ENCODE measurements at regions not wholly inside any gene's neighbourhood (a gene's known extent, or its start where the extent isn't known, plus 50 kb on each side); places are given as distances from the start of the nearest gene placed in this dataset.

DNA sequence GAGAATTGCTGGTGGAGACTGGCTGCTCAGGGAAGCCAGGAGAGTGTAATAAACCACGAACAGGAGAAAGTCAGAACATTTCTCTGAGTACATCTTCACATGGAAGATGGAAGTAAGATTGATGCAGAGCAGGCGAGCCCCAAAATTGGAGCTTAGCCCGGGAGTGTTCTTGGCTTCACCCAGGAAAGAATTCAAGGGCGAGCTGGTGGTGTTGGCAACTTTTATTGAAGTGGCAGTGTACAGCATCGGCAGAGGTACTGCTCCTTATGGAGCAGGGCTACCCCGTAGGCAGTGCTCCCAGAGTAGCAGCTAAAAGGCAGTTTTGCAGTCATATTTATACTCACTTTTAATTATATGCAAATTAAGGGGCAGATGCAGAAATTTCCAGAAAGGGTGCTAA is 281.4 kb upstream of the MEX3C start:
- DNase-seq (ENCODE audit: low read depth in 1 of 2, low spot score in 1 of 2) = no peak
- Histone ChIP-seq H3K27ac (replicated peaks) (no peak overlapping the region), H3K4me3 (replicated peaks; ENCODE audit: insufficient read depth, low read length) (no peak overlapping the region), H3K27me3 (ENCODE audit: insufficient read depth, poor library complexity, severe bottlenecking) (peaks cover 5% of the 10 kb centered on the region)
- TF ChIP-seq, protein P1, sequence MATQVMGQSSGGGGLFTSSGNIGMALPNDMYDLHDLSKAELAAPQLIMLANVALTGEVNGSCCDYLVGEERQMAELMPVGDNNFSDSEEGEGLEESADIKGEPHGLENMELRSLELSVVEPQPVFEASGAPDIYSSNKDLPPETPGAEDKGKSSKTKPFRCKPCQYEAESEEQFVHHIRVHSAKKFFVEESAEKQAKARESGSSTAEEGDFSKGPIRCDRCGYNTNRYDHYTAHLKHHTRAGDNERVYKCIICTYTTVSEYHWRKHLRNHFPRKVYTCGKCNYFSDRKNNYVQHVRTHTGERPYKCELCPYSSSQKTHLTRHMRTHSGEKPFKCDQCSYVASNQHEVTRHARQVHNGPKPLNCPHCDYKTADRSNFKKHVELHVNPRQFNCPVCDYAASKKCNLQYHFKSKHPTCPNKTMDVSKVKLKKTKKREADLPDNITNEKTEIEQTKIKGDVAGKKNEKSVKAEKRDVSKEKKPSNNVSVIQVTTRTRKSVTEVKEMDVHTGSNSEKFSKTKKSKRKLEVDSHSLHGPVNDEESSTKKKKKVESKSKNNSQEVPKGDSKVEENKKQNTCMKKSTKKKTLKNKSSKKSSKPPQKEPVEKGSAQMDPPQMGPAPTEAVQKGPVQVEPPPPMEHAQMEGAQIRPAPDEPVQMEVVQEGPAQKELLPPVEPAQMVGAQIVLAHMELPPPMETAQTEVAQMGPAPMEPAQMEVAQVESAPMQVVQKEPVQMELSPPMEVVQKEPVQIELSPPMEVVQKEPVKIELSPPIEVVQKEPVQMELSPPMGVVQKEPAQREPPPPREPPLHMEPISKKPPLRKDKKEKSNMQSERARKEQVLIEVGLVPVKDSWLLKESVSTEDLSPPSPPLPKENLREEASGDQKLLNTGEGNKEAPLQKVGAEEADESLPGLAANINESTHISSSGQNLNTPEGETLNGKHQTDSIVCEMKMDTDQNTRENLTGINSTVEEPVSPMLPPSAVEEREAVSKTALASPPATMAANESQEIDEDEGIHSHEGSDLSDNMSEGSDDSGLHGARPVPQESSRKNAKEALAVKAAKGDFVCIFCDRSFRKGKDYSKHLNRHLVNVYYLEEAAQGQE (IDR thresholded peaks at IDR 0.05; ENCODE audit: insufficient replicate concordance, low read depth) = no peak
- TF ChIP-seq GABPA (IDR thresholded peaks at IDR 0.05; ENCODE audit: low read depth) = no peak
- TF ChIP-seq, protein P2, sequence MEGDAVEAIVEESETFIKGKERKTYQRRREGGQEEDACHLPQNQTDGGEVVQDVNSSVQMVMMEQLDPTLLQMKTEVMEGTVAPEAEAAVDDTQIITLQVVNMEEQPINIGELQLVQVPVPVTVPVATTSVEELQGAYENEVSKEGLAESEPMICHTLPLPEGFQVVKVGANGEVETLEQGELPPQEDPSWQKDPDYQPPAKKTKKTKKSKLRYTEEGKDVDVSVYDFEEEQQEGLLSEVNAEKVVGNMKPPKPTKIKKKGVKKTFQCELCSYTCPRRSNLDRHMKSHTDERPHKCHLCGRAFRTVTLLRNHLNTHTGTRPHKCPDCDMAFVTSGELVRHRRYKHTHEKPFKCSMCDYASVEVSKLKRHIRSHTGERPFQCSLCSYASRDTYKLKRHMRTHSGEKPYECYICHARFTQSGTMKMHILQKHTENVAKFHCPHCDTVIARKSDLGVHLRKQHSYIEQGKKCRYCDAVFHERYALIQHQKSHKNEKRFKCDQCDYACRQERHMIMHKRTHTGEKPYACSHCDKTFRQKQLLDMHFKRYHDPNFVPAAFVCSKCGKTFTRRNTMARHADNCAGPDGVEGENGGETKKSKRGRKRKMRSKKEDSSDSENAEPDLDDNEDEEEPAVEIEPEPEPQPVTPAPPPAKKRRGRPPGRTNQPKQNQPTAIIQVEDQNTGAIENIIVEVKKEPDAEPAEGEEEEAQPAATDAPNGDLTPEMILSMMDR (IDR thresholded peaks at IDR 0.05; ENCODE audit: insufficient read depth, low read length) = no peak
- TF ChIP-seq SPI1 (IDR thresholded peaks at IDR 0.05; ENCODE audit: borderline replicate concordance, low read depth) = no peak
- TF ChIP-seq POLR2AphosphoS5 (IDR thresholded peaks at IDR 0.05; ENCODE audit: low read depth) = no peak

DNA sequence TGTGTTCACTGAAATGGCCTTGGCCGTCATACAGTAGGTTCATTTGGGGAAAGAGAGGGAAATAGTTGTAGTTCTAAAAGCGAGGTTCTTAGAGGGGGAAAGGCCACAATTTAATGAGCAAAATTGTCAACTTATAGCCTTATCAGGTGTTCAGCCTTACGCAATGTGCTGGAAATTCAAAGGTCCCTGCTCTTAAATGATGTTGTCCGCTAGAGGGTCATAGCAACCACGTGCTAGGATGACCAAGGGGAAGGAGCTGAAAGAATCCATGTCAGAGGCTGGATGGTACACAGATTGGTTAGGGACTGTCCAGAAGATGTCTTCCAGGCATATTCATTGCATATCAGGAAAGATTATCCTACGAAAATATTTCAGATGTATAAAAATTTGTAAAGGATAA is 282.3 kb upstream of the MEX3C start:
- no peak for DNase-seq (ENCODE audit: low read depth in 1 of 2, low spot score in 1 of 2)

DNA sequence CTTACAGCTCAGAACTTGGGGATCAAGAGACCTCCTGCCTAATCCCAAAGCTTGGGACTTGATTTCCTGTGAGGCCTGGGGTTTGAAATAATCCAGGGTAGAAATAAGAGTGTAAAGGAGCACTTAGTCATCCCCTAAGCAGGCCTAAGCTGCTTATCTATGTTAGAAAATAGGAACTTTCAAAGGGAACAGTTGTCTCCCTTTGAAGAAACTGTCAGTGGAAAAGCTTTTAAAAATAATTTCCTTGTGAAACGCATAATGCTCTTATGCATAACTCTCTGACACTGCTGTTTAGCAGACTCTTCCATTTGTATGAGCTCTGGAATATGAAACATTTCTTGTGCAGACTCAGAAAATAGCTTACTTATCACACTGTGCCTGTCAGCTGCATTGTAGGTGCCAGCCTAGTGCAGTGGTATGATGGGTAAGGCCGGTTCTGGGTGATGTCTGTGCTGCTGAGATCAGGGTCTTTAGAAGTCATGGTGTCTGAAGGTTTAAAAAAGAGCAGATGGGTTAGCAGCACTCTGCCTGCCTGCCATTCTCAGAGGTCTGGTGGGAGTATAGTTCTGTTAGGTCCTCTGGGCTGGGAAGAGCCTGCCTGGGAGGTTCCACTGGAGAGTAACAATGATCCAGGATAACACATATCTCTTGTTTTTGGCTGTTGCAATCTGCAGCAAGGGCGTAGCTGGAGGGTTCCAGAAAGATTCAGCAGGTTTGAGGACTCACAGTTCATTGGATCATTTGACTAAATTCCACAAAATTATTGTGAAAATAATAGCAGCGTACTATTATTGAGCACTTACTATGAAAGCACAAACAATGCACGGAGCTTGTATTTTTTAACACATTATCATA is 283.2 kb upstream of the MEX3C start:
- TF ChIP-seq GABPA (IDR thresholded peaks at IDR 0.05; ENCODE audit: low read depth) = no peak
- TF ChIP-seq, protein P1 (IDR thresholded peaks at IDR 0.05; ENCODE audit: insufficient replicate concordance, low read depth) = no peak
- TF ChIP-seq, protein P2 (IDR thresholded peaks at IDR 0.05; ENCODE audit: insufficient read depth, low read length) = no peak
- no peak for TF ChIP-seq POLR2AphosphoS5 (IDR thresholded peaks at IDR 0.05; ENCODE audit: low read depth)
- TF ChIP-seq SPI1 (IDR thresholded peaks at IDR 0.05; ENCODE audit: borderline replicate concordance, low read depth) = no peak
- no peak overlapping the region for H3K4me3 ChIP-seq (replicated peaks; ENCODE audit: insufficient read depth, low read length)
- no peak for DNase-seq (ENCODE audit: low read depth in 1 of 2, low spot score in 1 of 2)
- peaks cover 5% of the 10 kb centered on the region for H3K27me3 ChIP-seq (ENCODE audit: insufficient read depth, poor library complexity, severe bottlenecking)
- no peak overlapping the region for H3K27ac ChIP-seq (replicated peaks)

More for the DNA sequence above, 282.3 kb upstream of the MEX3C start:
- TF ChIP-seq SPI1 (IDR thresholded peaks at IDR 0.05; ENCODE audit: borderline replicate concordance, low read depth) (no peak), POLR2AphosphoS5 (IDR thresholded peaks at IDR 0.05; ENCODE audit: low read depth) (no peak), GABPA (IDR thresholded peaks at IDR 0.05; ENCODE audit: low read depth) (no peak)
- TF ChIP-seq, protein P2 (IDR thresholded peaks at IDR 0.05; ENCODE audit: insufficient read depth, low read length) = no peak
- TF ChIP-seq, protein P1 (IDR thresholded peaks at IDR 0.05; ENCODE audit: insufficient replicate concordance, low read depth) = no peak
- Histone ChIP-seq H3K27ac (replicated peaks) (no peak overlapping the region), H3K4me3 (replicated peaks; ENCODE audit: insufficient read depth, low read length) (no peak overlapping the region), H3K27me3 (ENCODE audit: insufficient read depth, poor library complexity, severe bottlenecking) (peaks cover 5% of the 10 kb centered on the region)

Measured in HL-60 (cell line).